ENCODE measurements at regions not wholly inside any gene's neighbourhood (a gene's known extent, or its start where the extent isn't known, plus 50 kb on each side); places are given as distances from the start of the nearest gene placed in this dataset.

GRCh38 chr4:46667790-46668189 lies 241.3 kb downstream of the COX7B2 start:
- no peaks in the 10 kb centered on the region for H3K36me3 ChIP-seq (replicated peaks; ENCODE audit: insufficient read depth, low read length)
- H3K9me3 ChIP-seq (replicated peaks; ENCODE audit: insufficient read depth, low read length): no peaks in the 10 kb centered on the region
- H3K27ac ChIP-seq (ENCODE audit: low read length): no peak overlapping the region
- no peak for DNase-seq
- no peaks in the 10 kb centered on the region for H3F3A ChIP-seq (ENCODE audit: insufficient read depth, low read length)
- H3K9me2 ChIP-seq (replicated peaks; ENCODE audit: insufficient read depth, low read length): no peaks in the 10 kb centered on the region
- H3K4me1 ChIP-seq (ENCODE audit: low read length): no peaks in the 10 kb centered on the region
- H3K4me3 ChIP-seq (ENCODE audit: low read length): no peak overlapping the region
- no peaks in the 10 kb centered on the region for H3K27me3 ChIP-seq (replicated peaks; ENCODE audit: insufficient read depth, low read length)
- H3K4me2 ChIP-seq (ENCODE audit: low read depth, low read length): no peak overlapping the region
- H3K79me2 ChIP-seq (ENCODE audit: low read length): no peaks in the 10 kb centered on the region
- no peak overlapping the region for H2AFZ ChIP-seq (ENCODE audit: low read length)
- no peaks in the 10 kb centered on the region for H4K20me1 ChIP-seq (ENCODE audit: insufficient read depth, low read length)
- TF ChIP-seq, protein P1, sequence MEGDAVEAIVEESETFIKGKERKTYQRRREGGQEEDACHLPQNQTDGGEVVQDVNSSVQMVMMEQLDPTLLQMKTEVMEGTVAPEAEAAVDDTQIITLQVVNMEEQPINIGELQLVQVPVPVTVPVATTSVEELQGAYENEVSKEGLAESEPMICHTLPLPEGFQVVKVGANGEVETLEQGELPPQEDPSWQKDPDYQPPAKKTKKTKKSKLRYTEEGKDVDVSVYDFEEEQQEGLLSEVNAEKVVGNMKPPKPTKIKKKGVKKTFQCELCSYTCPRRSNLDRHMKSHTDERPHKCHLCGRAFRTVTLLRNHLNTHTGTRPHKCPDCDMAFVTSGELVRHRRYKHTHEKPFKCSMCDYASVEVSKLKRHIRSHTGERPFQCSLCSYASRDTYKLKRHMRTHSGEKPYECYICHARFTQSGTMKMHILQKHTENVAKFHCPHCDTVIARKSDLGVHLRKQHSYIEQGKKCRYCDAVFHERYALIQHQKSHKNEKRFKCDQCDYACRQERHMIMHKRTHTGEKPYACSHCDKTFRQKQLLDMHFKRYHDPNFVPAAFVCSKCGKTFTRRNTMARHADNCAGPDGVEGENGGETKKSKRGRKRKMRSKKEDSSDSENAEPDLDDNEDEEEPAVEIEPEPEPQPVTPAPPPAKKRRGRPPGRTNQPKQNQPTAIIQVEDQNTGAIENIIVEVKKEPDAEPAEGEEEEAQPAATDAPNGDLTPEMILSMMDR (IDR thresholded peaks at IDR 0.05; ENCODE audit: low read length): no peak
- TF ChIP-seq EZH2 (optimal IDR thresholded peaks at IDR 0.05; ENCODE audit: low read depth, low read length) (no peak), EZH2phosphoT487 (IDR thresholded peaks at IDR 0.05; ENCODE audit: low read length) (no peak)
- H3K9ac ChIP-seq (ENCODE audit: low read length): no peak overlapping the region

DNA sequence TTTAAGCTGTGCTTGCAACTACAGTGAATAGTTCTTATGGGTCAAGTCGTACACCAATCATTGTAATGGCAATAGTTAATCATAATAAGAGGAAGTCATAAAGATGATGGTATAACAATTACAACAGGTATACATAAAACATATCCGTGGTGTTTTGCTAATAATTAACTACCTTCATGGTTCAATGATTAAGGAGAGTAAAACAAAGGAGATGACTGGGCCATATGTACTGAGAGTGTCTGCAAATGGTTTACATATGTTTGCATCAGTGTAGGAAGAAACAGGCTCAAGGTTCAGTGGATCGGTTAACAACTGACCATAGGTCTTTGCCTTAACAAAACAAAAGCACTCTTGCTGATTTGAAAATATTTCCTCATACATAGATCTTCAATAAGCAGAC lies 253.0 kb downstream of the COX7B2 start:
- DNase-seq: no peak
- Histone ChIP-seq H3K9me2 (replicated peaks; ENCODE audit: insufficient read depth, low read length) (no peaks in the 10 kb centered on the region), H3K4me1 (ENCODE audit: low read length) (no peaks in the 10 kb centered on the region), H3K9ac (ENCODE audit: low read length) (no peak overlapping the region), H3F3A (ENCODE audit: insufficient read depth, low read length) (no peaks in the 10 kb centered on the region), H2AFZ (ENCODE audit: low read length) (no peak overlapping the region), H3K79me2 (ENCODE audit: low read length) (no peaks in the 10 kb centered on the region), H3K27me3 (replicated peaks; ENCODE audit: insufficient read depth, low read length) (no peaks in the 10 kb centered on the region), H3K9me3 (replicated peaks; ENCODE audit: insufficient read depth, low read length) (no peaks in the 10 kb centered on the region), H4K20me1 (ENCODE audit: insufficient read depth, low read length) (no peaks in the 10 kb centered on the region), H3K4me2 (ENCODE audit: low read depth, low read length) (no peak overlapping the region), H3K4me3 (ENCODE audit: low read length) (no peak overlapping the region), H3K36me3 (replicated peaks; ENCODE audit: insufficient read depth, low read length) (no peaks in the 10 kb centered on the region), H3K27ac (ENCODE audit: low read length) (no peak overlapping the region)
- TF ChIP-seq, protein P1 (IDR thresholded peaks at IDR 0.05; ENCODE audit: low read length): no peak
- TF ChIP-seq EZH2phosphoT487 (IDR thresholded peaks at IDR 0.05; ENCODE audit: low read length) (no peak), EZH2 (optimal IDR thresholded peaks at IDR 0.05; ENCODE audit: low read depth, low read length) (no peak)

GRCh38 chr4:46653842-46654241 lies 255.2 kb downstream of the COX7B2 start:
- no peak for DNase-seq
- Histone ChIP-seq H4K20me1 (ENCODE audit: insufficient read depth, low read length) (no peaks in the 10 kb centered on the region), H3K27ac (ENCODE audit: low read length) (no peak overlapping the region), H3K4me1 (ENCODE audit: low read length) (no peaks in the 10 kb centered on the region), H3K36me3 (replicated peaks; ENCODE audit: insufficient read depth, low read length) (no peaks in the 10 kb centered on the region), H3K9me3 (replicated peaks; ENCODE audit: insufficient read depth, low read length) (no peaks in the 10 kb centered on the region), H3F3A (ENCODE audit: insufficient read depth, low read length) (no peaks in the 10 kb centered on the region), H3K79me2 (ENCODE audit: low read length) (no peaks in the 10 kb centered on the region), H3K27me3 (replicated peaks; ENCODE audit: insufficient read depth, low read length) (no peaks in the 10 kb centered on the region), H3K9ac (ENCODE audit: low read length) (no peak overlapping the region), H3K4me2 (ENCODE audit: low read depth, low read length) (no peak overlapping the region), H3K4me3 (ENCODE audit: low read length) (no peak overlapping the region), H3K9me2 (replicated peaks; ENCODE audit: insufficient read depth, low read length) (no peaks in the 10 kb centered on the region), H2AFZ (ENCODE audit: low read length) (no peak overlapping the region)
- TF ChIP-seq, protein P1 (IDR thresholded peaks at IDR 0.05; ENCODE audit: low read length): no peak
- TF ChIP-seq EZH2 (optimal IDR thresholded peaks at IDR 0.05; ENCODE audit: low read depth, low read length) (no peak), EZH2phosphoT487 (IDR thresholded peaks at IDR 0.05; ENCODE audit: low read length) (no peak)
